Activated CD4-positive, alpha-beta T cell treated with anti-CD3 and anti-CD28 coated beads for 36 hours (primary cell): ENCODE measurements at regions not wholly inside any gene's neighbourhood (a gene's known extent, or its start where the extent isn't known, plus 50 kb on each side); places are given as distances from the start of the nearest gene placed in this dataset.
A peak's percentile ranks its signal among the peaks of the same experiment; 100 is the strongest.

Source experiments
- ATAC-seq: fragments of 200-7000 bp; cut with Tn5 transposase; one replicate; pipeline ENCODE4 v1.10.0; 2021; ENCODE audit warnings: mild to moderate bottlenecking, moderate library complexity
- CTCF ChIA-PET: fragments of 350-600 bp; sonication (Branson Sonifier 250); formaldehyde crosslinking; loops from one replicate; lab custom pipeline; 2021; ENCODE audit warnings: antibody characterized with exemption; lab: Charles Lee
- POLR2A ChIA-PET: fragments of 350-600 bp; sonication (Branson Sonifier 250); formaldehyde crosslinking; loops from one replicate; lab custom pipeline; 2021; ENCODE audit warnings: antibody characterized with exemption, inconsistent platforms; lab: Charles Lee
- DNase-seq: peaks from one replicate; pipeline ENCODE4 v3.0.0-alpha.2; 2020
- H3K27ac Mint-ChIP-seq: one replicate; pipeline ENCODE4 v1.8.0; 2021; ENCODE audit warnings: mixed read lengths
- H3K27me3 Mint-ChIP-seq: one replicate; pipeline ENCODE4 v1.8.0; 2021; ENCODE audit warnings: mixed read lengths
- H3K36me3 Mint-ChIP-seq: one replicate; pipeline ENCODE4 v1.8.0; 2021; ENCODE audit warnings: low read depth, mixed read lengths
- H3K4me1 Mint-ChIP-seq: one replicate; pipeline ENCODE4 v1.8.0; 2021; ENCODE audit warnings: mixed read lengths
- H3K4me3 Mint-ChIP-seq: one replicate; pipeline ENCODE4 v1.8.0; 2021; ENCODE audit warnings: mild to moderate bottlenecking, moderate library complexity, mixed read lengths
- H3K9me3 Mint-ChIP-seq: one replicate; pipeline ENCODE4 v1.8.0; 2021; ENCODE audit warnings: low read depth, mixed read lengths
- intact Hi-C, 2 experiments: fragments of 100-400 bp; cut with DNase I in 1 of 2; cut with micrococcal nuclease in 1 of 2; formaldehyde crosslinking; loops; one replicate each; pipeline versions ENCODE4 v1.14.2 to v1.15.1; 2022 to 2024; cut with DNase I, micrococcal nuclease

DNA sequence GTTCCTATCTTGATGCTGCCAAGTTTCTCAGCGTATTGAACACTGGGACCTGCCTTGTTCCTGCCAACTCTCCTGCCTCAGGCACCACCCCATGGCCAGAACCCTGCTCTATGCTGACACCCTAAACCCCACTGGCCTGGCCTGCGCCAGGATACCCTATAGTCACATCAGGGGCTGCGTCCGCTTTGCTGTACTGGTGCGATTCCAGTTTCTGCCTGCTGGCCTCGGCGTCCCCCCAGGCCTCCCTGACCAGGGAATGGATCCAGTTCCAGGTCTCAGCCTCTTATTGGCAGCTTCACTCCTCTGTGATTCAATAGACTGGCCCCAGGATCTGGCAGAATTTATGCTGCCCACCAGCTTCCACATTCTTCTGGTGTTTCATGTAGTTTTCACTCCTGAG is 55.0 kb downstream of the GPR6 start:
- ATAC-seq (no peak), DNase-seq (no peak)
- Mint-ChIP-seq H3K27ac (no peak overlapping the region), H3K4me1 (no peaks in the 10 kb centered on the region), H3K9me3 (no peaks in the 10 kb centered on the region), H3K27me3 (no peaks in the 10 kb centered on the region), H3K36me3 (no peaks in the 10 kb centered on the region), H3K4me3 (no peak overlapping the region)
- POLR2A ChIA-PET: no interaction called here
- intact Hi-C loops: no loop called here
- CTCF ChIA-PET: no interaction called here

DNA sequence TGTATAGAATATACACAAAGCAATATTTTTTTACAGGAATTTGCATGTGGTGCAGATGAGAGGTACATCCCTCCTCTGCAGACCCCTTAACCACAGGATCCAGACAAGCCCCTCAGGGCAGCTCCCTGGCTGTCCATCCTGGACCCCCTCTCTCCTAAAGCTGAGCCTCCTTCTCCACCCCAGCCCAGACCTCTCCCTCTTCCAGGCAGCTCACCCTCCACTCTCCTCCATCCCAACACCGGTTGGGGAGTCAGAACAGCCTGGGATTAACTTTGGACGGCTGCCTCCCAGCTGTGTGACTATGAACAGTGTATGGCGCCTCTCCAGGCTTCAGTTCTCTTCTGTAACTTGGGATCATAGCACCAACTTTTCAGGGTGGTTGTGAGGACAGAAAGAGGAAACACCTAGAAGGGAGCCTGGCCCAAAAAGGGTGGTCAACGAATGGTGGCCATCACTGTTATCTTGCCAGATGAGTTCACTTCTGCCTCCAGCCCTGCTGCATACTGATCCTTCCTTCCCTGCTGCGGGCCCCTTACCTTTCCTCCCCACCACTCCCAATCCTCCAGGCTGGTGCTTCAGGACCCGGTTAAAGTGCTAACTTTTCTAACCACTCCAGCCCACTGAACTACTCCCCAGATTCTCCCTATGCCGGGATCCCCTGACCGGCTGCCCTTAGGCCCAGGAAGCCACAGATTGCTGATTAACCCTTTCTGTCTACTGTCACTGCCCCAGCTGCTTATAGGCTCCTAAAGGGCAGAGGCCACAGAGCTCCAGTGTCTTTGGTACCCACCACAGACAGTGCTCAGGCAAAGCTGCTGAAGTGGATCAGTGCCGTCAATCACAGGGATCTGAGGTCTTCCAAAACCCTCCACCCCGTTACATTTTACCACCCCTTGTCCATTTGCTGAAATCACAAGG is 55.9 kb downstream of the GPR6 start:
- ChIA-PET CTCF (interaction anchor here (0.7 kb wide), 2 partner anchors 11 to 16 kb away, joined by 3 to 4 read pairs; no protein-coding TSS in a partner anchor), POLR2A (no interaction called here)
- no peaks in the 10 kb centered on the region for H3K36me3 Mint-ChIP-seq
- no peaks in the 10 kb centered on the region for H3K27me3 Mint-ChIP-seq
- H3K27ac Mint-ChIP-seq: no peak overlapping the region
- H3K4me1 Mint-ChIP-seq: no peaks in the 10 kb centered on the region
- no peaks in the 10 kb centered on the region for H3K9me3 Mint-ChIP-seq
- intact Hi-C loops: no loop called here
- no peak for DNase-seq
- ATAC-seq: no peak
- no peak overlapping the region for H3K4me3 Mint-ChIP-seq

GRCh38 chr6:110034667-110035036 is 56.5 kb downstream of the GPR6 start:
- ATAC-seq (no peak), DNase-seq (no peak)
- H3K27ac Mint-ChIP-seq: no peak overlapping the region
- ChIA-PET POLR2A (no interaction called here), CTCF (interaction anchor here (0.7 kb wide), 2 partner anchors 11 to 17 kb away, joined by 3 to 4 read pairs; no protein-coding TSS in a partner anchor)
- H3K27me3 Mint-ChIP-seq: no peaks in the 10 kb centered on the region
- intact Hi-C loops: loop anchor here in 1 of 2 experiments (5.0 kb wide), 1 partner anchor 72 kb away; no protein-coding TSS in a partner anchor
- no peaks in the 10 kb centered on the region for H3K9me3 Mint-ChIP-seq
- peaks cover 5% of the 10 kb centered on the region for H3K4me1 Mint-ChIP-seq
- H3K36me3 Mint-ChIP-seq: no peaks in the 10 kb centered on the region
- H3K4me3 Mint-ChIP-seq: no peak overlapping the region

DNA sequence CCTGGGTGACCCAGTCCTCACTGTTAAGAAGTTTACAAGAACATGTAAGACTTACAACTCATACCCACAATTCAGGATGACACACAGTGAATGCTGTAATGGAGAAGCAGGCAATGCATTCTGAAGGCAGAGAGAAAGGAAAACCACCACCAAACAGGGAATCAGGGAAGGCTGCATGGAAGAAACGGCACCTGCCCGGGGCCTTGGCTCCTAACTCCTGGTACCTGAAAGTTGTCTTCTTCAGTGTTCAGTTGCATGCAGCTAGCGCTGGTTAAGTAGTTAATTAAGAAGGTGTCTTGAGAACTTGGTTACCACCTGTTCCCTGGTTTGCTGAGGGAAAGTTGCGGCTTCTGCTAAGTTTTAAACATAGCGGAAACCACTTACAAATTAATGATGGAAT is 57.2 kb downstream of the GPR6 start:
- Mint-ChIP-seq H3K4me1 (peaks cover 11% of the 10 kb centered on the region), H3K36me3 (no peaks in the 10 kb centered on the region), H3K27me3 (no peaks in the 10 kb centered on the region), H3K4me3 (no peak overlapping the region), H3K27ac (no peak overlapping the region), H3K9me3 (no peaks in the 10 kb centered on the region)
- no peak for ATAC-seq
- ChIA-PET POLR2A (no interaction called here), CTCF (no interaction called here)
- intact Hi-C loops: loop anchor here in 1 of 2 experiments (5.0 kb wide), 1 partner anchor 73 kb away; no protein-coding TSS in a partner anchor
- no peak for DNase-seq

DNA sequence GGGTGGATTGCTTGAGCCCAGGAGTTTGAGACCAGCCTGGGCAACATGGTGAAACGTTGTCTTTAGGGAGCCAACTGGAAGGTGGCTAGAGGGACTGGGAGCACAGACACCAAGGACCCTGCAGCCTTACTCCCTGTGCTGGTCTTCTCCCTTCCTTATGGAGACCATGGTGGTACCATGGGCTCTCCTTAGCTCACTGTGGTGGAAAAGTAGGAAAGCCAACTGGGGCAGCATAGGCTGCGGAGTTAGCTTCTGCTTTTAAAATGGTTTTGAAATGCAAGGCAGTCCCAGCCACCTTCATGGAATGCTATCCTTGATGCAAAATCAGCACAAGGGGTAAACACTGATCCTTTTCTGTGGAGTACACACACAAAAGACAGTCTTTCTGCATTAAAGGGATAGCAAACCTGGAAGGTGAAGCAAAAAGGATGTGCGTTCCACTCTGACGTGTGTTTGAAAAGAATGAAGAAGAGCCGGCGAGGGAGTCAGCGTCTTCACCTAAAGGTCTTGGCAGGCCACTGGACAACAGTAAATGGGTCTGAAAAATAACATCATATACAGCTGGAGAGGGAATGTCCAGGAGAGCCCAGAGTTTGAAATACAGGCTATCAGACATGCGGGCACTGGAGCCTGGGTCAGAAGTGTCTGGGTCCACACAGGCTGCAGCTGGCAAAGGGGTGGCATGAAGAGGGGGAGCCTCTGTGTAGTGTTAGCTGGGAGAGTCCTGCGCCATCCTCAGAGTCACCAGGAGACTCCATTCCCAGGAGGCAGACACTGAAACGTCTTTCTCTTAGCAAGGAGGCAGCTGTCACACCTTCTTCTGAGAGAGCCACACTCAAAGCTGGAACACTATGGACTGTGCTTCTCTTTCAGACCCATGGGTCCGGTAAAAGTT is 58.5 kb downstream of the GPR6 start:
- Mint-ChIP-seq H3K4me1 (peaks cover 13% of the 10 kb centered on the region), H3K9me3 (no peaks in the 10 kb centered on the region), H3K36me3 (no peaks in the 10 kb centered on the region), H3K27me3 (no peaks in the 10 kb centered on the region), H3K27ac (no peak overlapping the region), H3K4me3 (no peak overlapping the region)
- CTCF ChIA-PET: interaction anchor here (0.6 to 6.0 kb wide), 3 partner anchors 10 to 333 kb away, joined by 3 to 135 read pairs (median 6); no protein-coding TSS in a partner anchor
- intact Hi-C loops: loop anchor here in 1 of 2 experiments (5.0 kb wide), 1 partner anchor 74 kb away; no protein-coding TSS in a partner anchor
- POLR2A ChIA-PET: no interaction called here
- DNase-seq: no peak
- no peak for ATAC-seq

- Mint-ChIP-seq H3K4me3 (no peak overlapping the region), H3K4me1 (peaks cover 13% of the 10 kb centered on the region), H3K9me3 (no peaks in the 10 kb centered on the region), H3K36me3 (no peaks in the 10 kb centered on the region), H3K27me3 (no peaks in the 10 kb centered on the region), H3K27ac (no peak overlapping the region)
- DNase-seq (no peak), ATAC-seq (no peak)
- intact Hi-C loops: loop anchor here in 1 of 2 experiments (5.0 kb wide), 1 partner anchor 76 kb away; no protein-coding TSS in a partner anchor
- POLR2A ChIA-PET: interaction anchor here (0.6 kb wide), 1 partner anchor 907 kb away, joined by 4 read pairs; no protein-coding TSS in a partner anchor
- CTCF ChIA-PET: interaction anchor here (0.6 to 6.0 kb wide), 9 partner anchors 7 to 900 kb away, joined by 3 to 135 read pairs (median 4); no protein-coding TSS in a partner anchor
Measured at GRCh38 chr6:110037726-110038295, 59.7 kb downstream of the GPR6 start.

DNA sequence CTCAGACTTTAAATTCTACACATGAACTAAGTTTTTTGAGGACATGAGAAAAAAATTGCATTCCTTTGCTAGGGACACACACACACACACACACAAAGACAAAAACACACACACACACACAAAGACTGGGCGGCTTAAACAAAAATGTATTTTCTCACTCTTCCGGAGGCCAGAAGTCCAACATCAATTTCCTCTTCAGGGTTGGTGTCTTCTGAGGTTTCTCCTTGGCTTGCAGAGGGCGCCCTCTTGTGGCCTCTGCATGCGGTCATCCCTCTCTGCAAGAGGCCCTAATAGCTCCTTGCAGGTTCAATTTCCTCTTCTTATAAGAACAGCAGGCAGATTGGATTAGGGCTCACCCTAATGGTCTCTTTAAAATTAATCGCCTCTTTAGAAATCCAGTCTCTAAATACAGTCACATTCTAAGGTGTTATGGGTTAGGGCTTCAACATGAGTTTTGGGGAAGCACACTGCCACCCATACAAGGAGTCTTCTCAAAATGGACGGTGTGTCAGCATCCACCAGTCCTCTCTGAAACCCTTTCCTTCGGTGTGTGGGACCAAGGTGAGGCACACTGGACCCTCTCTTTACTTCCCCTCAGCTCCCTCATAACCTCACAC is 61.4 kb downstream of the GPR6 start:
- Mint-ChIP-seq H3K4me1 (peaks cover 13% of the 10 kb centered on the region), H3K4me3 (peak overlapping the region; percentile 79), H3K9me3 (no peaks in the 10 kb centered on the region), H3K27ac (peak overlapping the region; percentile 98), H3K36me3 (no peaks in the 10 kb centered on the region), H3K27me3 (no peaks in the 10 kb centered on the region)
- ChIA-PET POLR2A (interaction anchor here (0.5 to 0.6 kb wide), 2 partner anchors 83 to 845 kb away, joined by 3 read pairs; no protein-coding TSS in a partner anchor), CTCF (interaction anchor here (0.6 to 6.0 kb wide), 94 partner anchors 9 to 982 kb away, joined by 3 to 135 read pairs (median 4); partner anchors contain the start of genes AK9, FIG4 and WASF1)
- DNase-seq: peak; percentile 92
- peak; percentile 87 for ATAC-seq
- intact Hi-C loops: loop anchor here (1.0 to 5.0 kb wide), 6 partner anchors 77 to 512 kb away; partner anchors contain the start of genes AK9 (in 1 of the 2) and FIG4 (in 1 of the 2)

DNA sequence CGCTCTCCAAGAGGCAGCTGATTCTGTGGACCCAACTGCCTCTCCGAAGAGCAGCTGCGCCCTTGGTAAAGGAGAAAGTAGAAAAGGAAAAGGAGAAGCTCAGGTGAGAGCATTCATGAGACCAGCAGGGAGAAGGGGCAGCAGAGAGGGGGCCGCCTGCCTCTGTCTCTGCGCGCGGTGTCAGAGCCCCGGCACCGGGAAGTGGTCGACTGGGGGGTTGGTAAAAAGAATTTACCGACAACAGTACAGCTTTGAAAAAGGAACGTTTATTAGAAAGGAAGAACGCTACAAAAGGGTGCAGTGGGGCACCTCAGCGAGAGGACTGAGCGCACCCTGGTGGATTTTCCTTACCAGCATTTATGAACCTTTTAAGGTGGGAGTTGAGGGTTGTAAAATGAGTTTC is 61.9 kb downstream of the GPR6 start:
- no peaks in the 10 kb centered on the region for H3K9me3 Mint-ChIP-seq
- peak overlapping the region; percentile 98 for H3K27ac Mint-ChIP-seq
- H3K4me3 Mint-ChIP-seq: peak overlapping the region; percentile 79
- CTCF ChIA-PET: interaction anchor here (0.6 to 6.0 kb wide), 89 partner anchors 9 to 982 kb away, joined by 3 to 135 read pairs (median 4); partner anchors contain the start of genes AK9 and FIG4
- H3K27me3 Mint-ChIP-seq: no peaks in the 10 kb centered on the region
- POLR2A ChIA-PET: interaction anchor here (0.5 to 0.6 kb wide), 3 partner anchors 83 to 845 kb away, joined by 3 read pairs; no protein-coding TSS in a partner anchor
- H3K36me3 Mint-ChIP-seq: no peaks in the 10 kb centered on the region
- peaks cover 13% of the 10 kb centered on the region for H3K4me1 Mint-ChIP-seq
- ATAC-seq: peak; percentile 72
- DNase-seq: peak; percentile 69
- intact Hi-C loops: loop anchor here (1.0 to 5.0 kb wide), 7 partner anchors 78 to 513 kb away; partner anchors contain the start of genes AK9 (in 1 of the 2) and FIG4 (in 1 of the 2)

DNA sequence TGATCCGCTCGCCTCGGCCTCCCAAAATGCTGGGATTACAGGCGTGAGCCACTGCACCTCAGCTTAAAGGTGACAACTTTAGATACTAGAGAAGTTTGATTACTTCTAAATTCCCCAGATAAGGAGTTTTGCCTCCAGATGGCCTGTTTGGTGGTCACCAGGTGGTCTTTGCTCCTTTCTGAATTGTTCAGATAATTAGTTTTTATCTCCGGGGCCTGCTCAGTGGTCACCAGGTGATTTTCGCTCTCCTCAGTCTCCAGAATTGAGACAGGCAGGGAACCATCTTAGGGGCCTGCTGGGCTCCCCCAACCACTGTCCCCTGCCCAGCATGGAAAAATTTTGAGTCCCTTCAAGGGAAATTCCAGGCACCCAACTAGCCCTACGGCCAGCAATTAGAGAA is 62.6 kb downstream of the GPR6 start:
- ATAC-seq (no peak), DNase-seq (no peak)
- Mint-ChIP-seq H3K27ac (peak overlapping the region; percentile 3), H3K9me3 (no peaks in the 10 kb centered on the region), H3K36me3 (no peaks in the 10 kb centered on the region), H3K27me3 (no peaks in the 10 kb centered on the region), H3K4me3 (no peak overlapping the region), H3K4me1 (peaks cover 13% of the 10 kb centered on the region)
- ChIA-PET CTCF (interaction anchor here (0.6 to 6.0 kb wide), 31 partner anchors 8 to 561 kb away, joined by 3 to 135 read pairs (median 5); partner anchors contain the start of genes AK9 and FIG4), POLR2A (interaction anchor here (0.6 kb wide), 1 partner anchor 529 kb away, joined by 3 read pairs; no protein-coding TSS in a partner anchor)
- intact Hi-C loops: loop anchor here in 1 of 2 experiments (1.0 to 5.0 kb wide), 2 partner anchors 351 to 443 kb away; no protein-coding TSS in a partner anchor

DNA sequence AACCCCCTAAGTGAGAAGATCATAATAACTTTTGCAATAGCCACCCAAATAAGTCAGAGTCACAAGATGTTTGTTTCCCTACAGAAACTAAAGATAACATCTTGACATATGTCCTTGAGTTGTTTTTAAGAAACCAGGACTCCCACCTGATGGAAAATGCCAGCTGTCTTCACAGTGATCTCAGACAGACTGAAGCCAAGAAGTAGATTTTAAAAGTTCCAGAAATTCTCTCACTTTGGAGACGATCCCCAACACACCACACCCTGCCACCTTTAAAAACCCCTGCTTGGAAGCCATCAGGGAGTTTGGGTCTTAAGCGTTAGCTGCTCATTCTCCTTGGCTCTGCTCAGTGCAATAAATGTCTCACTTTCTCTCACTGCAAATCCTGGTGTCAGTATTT is 63.0 kb downstream of the GPR6 start:
- Mint-ChIP-seq H3K4me1 (peaks cover 13% of the 10 kb centered on the region), H3K36me3 (no peaks in the 10 kb centered on the region), H3K4me3 (no peak overlapping the region), H3K27ac (peak overlapping the region; percentile 3), H3K9me3 (no peaks in the 10 kb centered on the region), H3K27me3 (no peaks in the 10 kb centered on the region)
- ATAC-seq: no peak
- CTCF ChIA-PET: interaction anchor here (0.8 to 6.0 kb wide), 4 partner anchors 11 to 797 kb away, joined by 3 to 135 read pairs (median 22); no protein-coding TSS in a partner anchor
- POLR2A ChIA-PET: no interaction called here
- intact Hi-C loops: loop anchor here in 1 of 2 experiments (5.0 kb wide), 1 partner anchor 444 kb away; no protein-coding TSS in a partner anchor
- no peak for DNase-seq
